GM12864 (cell line): ENCODE measurements at regions not wholly inside any gene's neighbourhood (a gene's known extent, or its start where the extent isn't known, plus 50 kb on each side); places are given as distances from the start of the nearest gene placed in this dataset.

Experiments
- DNase-seq: peaks from one replicate; pipeline ENCODE4 v3.0.0-alpha.2; 2011; ENCODE audit warnings: low read depth
- H3K4me3 ChIP-seq: 2 replicates; pipeline ENCODE4 v1.5.1; 2011; ENCODE audit warnings: mild to moderate bottlenecking, low read depth, low read length, control low read depth
- TF ChIP-seq, protein P1 (sequence below): IDR thresholded peaks from 2 replicates; pipeline ENCODE4 v1.5.1; 2011; ENCODE audit warnings: low read depth, mild to moderate bottlenecking, moderate library complexity, low read length, control low read depth, inconsistent platforms; ENCODE audit errors: missing control alignments

- TF ChIP-seq, protein P1, sequence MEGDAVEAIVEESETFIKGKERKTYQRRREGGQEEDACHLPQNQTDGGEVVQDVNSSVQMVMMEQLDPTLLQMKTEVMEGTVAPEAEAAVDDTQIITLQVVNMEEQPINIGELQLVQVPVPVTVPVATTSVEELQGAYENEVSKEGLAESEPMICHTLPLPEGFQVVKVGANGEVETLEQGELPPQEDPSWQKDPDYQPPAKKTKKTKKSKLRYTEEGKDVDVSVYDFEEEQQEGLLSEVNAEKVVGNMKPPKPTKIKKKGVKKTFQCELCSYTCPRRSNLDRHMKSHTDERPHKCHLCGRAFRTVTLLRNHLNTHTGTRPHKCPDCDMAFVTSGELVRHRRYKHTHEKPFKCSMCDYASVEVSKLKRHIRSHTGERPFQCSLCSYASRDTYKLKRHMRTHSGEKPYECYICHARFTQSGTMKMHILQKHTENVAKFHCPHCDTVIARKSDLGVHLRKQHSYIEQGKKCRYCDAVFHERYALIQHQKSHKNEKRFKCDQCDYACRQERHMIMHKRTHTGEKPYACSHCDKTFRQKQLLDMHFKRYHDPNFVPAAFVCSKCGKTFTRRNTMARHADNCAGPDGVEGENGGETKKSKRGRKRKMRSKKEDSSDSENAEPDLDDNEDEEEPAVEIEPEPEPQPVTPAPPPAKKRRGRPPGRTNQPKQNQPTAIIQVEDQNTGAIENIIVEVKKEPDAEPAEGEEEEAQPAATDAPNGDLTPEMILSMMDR, result no peak
- no peak for DNase-seq
Measured at GRCh38 chr12:91311081-91311480, 128.5 kb upstream of the DCN start.

GRCh38 chr12:91309450-91309849 is 126.8 kb upstream of the DCN start:
- H3K4me3 ChIP-seq, result no peak overlapping the region
- DNase-seq, result no peak
- TF ChIP-seq, protein P1, result no peak

More at GRCh38 chr12:91311081-91311480, 128.5 kb upstream of the DCN start:
- no peak overlapping the region for H3K4me3 ChIP-seq

- TF ChIP-seq, protein P1, result no peak
- no peak for DNase-seq
- H3K4me3 ChIP-seq, result no peak overlapping the region
Measured at GRCh38 chr12:91307957-91308670, 125.5 kb upstream of the DCN start.

DNA sequence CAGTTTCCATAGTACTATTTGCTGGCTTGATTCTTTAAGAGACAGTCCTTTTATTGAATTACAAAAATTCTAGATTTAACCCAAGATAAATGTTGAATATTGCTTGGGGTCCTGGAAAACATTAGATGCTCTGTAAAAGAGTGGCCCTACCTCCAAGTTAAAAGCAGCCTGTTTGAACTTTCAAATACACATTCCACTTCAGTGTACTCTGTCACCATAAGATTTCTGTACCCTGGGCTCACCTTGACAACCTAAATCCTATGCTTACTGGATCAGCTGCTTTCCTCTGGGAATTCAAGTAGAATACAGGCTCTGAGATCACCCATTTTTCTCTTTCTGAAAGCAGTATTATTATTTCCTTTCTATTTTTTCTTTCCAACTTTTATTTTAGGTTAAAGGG is 107.7 kb upstream of the DCN start:
- DNase-seq, result no peak
- no peak overlapping the region for H3K4me3 ChIP-seq
- TF ChIP-seq, protein P1, result no peak

- TF ChIP-seq, protein P1, result no peak
- DNase-seq, result no peak
- no peak overlapping the region for H3K4me3 ChIP-seq
Measured at GRCh38 chr12:91289906-91290305, 107.3 kb upstream of the DCN start.

DNA sequence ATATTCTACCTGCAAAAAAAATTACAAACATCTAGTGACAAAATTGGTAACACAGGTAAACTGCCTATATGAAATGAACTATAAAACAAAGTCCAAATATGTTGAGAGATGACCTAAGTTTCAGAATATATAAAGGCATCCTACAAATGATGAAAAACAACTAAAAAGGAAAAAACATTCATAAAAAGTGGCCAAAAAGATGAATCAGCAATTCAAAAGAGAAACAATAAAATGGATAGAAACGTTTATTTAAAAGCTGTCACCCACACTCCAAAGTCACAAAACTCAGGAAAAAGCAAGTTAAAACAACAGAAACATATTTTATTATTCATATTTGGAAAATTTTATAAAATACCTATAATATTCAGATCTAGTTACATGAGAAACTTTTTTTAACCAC is 106.5 kb upstream of the DCN start:
- H3K4me3 ChIP-seq, result no peak overlapping the region
- TF ChIP-seq, protein P1, result no peak
- DNase-seq, result no peak

DNA sequence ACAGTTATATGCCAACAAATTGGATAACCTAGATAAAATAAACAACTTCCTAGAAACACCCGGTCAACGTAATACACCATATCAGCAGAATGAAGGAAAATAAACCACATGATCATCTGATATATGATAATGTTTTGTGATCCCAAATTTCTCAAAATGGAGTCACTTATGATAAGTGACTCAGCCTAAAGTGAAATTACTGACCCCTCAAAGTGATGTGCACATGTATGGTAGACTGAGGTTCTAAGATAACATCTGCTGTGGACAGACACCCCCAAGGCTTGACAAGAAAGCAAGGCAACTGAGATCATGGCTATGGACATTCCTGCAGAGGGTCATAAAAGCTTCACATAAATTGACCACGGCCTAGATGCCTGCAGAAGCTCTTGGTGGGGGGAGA is 105.1 kb upstream of the DCN start:
- TF ChIP-seq, protein P1, result no peak
- no peak for DNase-seq
- no peak overlapping the region for H3K4me3 ChIP-seq
